T-cell (primary cell): ENCODE measurements at regions not wholly inside any gene's neighbourhood (a gene's known extent, or its start where the extent isn't known, plus 50 kb on each side); places are given as distances from the start of the nearest gene placed in this dataset.
A peak's percentile ranks its signal among the peaks of the same experiment; 100 is the strongest.

Experiments used
- ATAC-seq, 4 experiments: fragments of 200-7000 bp in 3 of 4; fragments of 150-1000 bp in 1 of 4; cut with Tn5 transposase; replicated peaks in 1 of 4; 1 replicate in 3 of 4; 2 replicates in 1 of 4; pipeline ENCODE4 v1.10.0; 2021; ENCODE audit warnings: moderate library complexity in 3 of 4, mild to moderate bottlenecking in 2 of 4, moderate number of reproducible peaks in 1 of 4
- CTCF ChIA-PET, 2 donors: fragments of 300-600 bp; sonication (Branson Sonifier 250); formaldehyde crosslinking; loops; one replicate each; lab custom pipeline; 2022; ENCODE audit warnings: antibody characterized with exemption in 2 of 2; lab: Charles Lee
- POLR2A ChIA-PET, 2 donors: fragments of 300-600 bp; sonication (Branson Sonifier 250); formaldehyde crosslinking; loops; one replicate each; lab custom pipeline; 2022; ENCODE audit warnings: antibody characterized with exemption in 2 of 2; lab: Charles Lee
- DNase-seq, 35 experiments: peaks; one replicate each; pipeline versions ENCODE4 v3.0.0 to v3.0.0-alpha.2; 2013 to 2023
- H3K27ac ChIP-seq: one replicate; pipeline ENCODE4 v1.5.1; 2013; ENCODE audit warnings: low read length
- H3K27me3 ChIP-seq, 2 experiments: replicated peaks in 1 of 2; 1 replicate in 1 of 2; 2 replicates in 1 of 2; pipeline versions ENCODE4 v1.6.1 to v1.7.0; 2013; ENCODE audit warnings: low read length in 1 of 2, mixed read lengths in 1 of 2; ENCODE audit not compliant: control insufficient read depth in 2 of 2, insufficient read depth in 2 of 2; ENCODE audit errors: extremely low read depth in 1 of 2
- H3K36me3 ChIP-seq, 2 donors: 1 replicate in 1 of 2; 2 replicates in 1 of 2; pipeline versions ENCODE4 v1.6.1 to v1.7.0; 2013; ENCODE audit warnings: low read length in 1 of 2; ENCODE audit not compliant: control insufficient read depth in 2 of 2, insufficient read depth in 1 of 2; ENCODE audit errors: extremely low read depth in 1 of 2
- H3K4me1 ChIP-seq, 2 experiments: 1 replicate in 1 of 2; 2 replicates in 1 of 2; pipeline versions ENCODE4 v1.6.1 to v1.7.0; 2013; ENCODE audit warnings: low read length in 2 of 2, mixed read lengths in 1 of 2; ENCODE audit not compliant: insufficient read depth in 2 of 2, control insufficient read depth in 1 of 2; ENCODE audit errors: extremely low read depth in 1 of 2
- H3K4me3 ChIP-seq, 2 donors: 1 replicate in 1 of 2; 2 replicates in 1 of 2; pipeline versions ENCODE4 v1.5.1 to v1.7.0; 2013; ENCODE audit warnings: mild to moderate bottlenecking in 2 of 2, low read length in 1 of 2, moderate library complexity in 1 of 2; ENCODE audit not compliant: control insufficient read depth in 1 of 2; ENCODE audit errors: extremely low read depth in 1 of 2
- H3K9me3 ChIP-seq: 2 replicates; pipeline ENCODE4 v1.7.0; 2013
- H3K27ac Mint-ChIP-seq, 2 donors: one replicate each; pipeline ENCODE4 v1.8.0; 2020 to 2021; ENCODE audit warnings: mild to moderate bottlenecking in 2 of 2, mixed read lengths in 2 of 2
- H3K27me3 Mint-ChIP-seq, 2 donors: one replicate each; pipeline ENCODE4 v1.8.0; 2021 to 2022; ENCODE audit warnings: mixed read lengths in 2 of 2
- H3K36me3 Mint-ChIP-seq: one replicate; pipeline ENCODE4 v1.8.0; 2021; ENCODE audit warnings: mixed read lengths
- H3K4me1 Mint-ChIP-seq, 3 donors: one replicate each; pipeline ENCODE4 v1.8.0; 2020 to 2022; ENCODE audit warnings: mixed read lengths in 3 of 3, mild to moderate bottlenecking in 1 of 3
- H3K4me3 Mint-ChIP-seq, 3 donors: one replicate each; pipeline ENCODE4 v1.8.0; 2020 to 2022; ENCODE audit warnings: mild to moderate bottlenecking in 3 of 3, mixed read lengths in 3 of 3, moderate library complexity in 3 of 3
- H3K9me3 Mint-ChIP-seq, 3 donors: one replicate each; pipeline ENCODE4 v1.8.0; 2020 to 2022; ENCODE audit warnings: mixed read lengths in 3 of 3
- WGBS: methylation state at CpG from one replicate; pipeline ENCODE4 v1.1.5; 2013; ENCODE audit warnings: missing lambda C conversion rate; ENCODE audit not compliant: insufficient coverage; 5-methylcytosine and 5-hydroxymethylcytosine counted together

DNA sequence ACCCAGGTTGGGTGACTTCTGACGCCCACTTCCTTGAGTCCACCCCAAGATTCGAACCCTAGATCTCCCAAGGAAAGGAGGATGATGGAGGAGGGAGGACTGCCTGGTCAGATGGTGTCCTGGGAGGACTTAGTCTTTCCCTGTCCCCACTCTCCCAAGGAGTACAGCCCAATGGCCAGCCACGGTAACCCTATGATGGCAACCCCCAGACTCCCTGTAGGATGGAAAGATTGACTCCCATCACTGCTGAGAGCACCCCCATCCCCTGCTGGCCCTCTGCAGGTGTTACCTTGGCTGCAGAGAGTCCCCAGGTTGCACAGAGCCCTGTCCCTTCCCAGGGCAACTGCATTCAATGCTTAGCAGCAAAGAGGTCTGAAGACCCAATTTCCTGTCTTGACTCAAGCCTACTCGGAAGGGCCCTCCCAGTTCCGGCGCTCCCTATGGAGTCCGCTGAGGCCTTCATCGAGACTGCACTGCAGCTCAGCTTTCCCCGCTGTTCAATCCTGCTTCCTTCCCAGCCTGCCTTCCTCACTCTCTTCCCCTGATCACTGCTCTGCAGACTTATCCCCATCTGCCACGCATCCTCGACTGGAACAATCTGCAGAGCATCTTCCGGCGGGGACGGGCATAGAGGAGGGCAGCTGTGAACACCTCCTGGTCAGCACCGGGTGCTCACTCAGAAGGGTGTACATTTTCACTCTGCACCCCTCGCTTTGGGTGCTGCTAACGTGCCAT lies 50.8 kb upstream of the OCM2 start:
- peaks cover 0 to 21% of the 10 kb centered on the region in 2 experiments for H3K27me3 ChIP-seq
- ATAC-seq (no peak), DNase-seq (no peak)
- H3K4me1 Mint-ChIP-seq = no peaks in the 10 kb centered on the region
- WGBS = 98% methylated on average over 12 of the region's 17 CpGs
- H3K4me3 ChIP-seq = no peak overlapping the region
- H3K27me3 Mint-ChIP-seq = peaks cover 9 to 17% of the 10 kb centered on the region in 2 donors
- H3K9me3 Mint-ChIP-seq = no peaks in the 10 kb centered on the region
- H3K27ac Mint-ChIP-seq = no peak overlapping the region
- POLR2A ChIA-PET = no interaction called here
- H3K9me3 ChIP-seq = no peaks in the 10 kb centered on the region
- no peak overlapping the region for H3K27ac ChIP-seq
- H3K4me1 ChIP-seq = no peaks in the 10 kb centered on the region
- H3K36me3 ChIP-seq = no peaks in the 10 kb centered on the region
- CTCF ChIA-PET = no interaction called here
- no peak overlapping the region for H3K4me3 Mint-ChIP-seq
- H3K36me3 Mint-ChIP-seq = no peaks in the 10 kb centered on the region

DNA sequence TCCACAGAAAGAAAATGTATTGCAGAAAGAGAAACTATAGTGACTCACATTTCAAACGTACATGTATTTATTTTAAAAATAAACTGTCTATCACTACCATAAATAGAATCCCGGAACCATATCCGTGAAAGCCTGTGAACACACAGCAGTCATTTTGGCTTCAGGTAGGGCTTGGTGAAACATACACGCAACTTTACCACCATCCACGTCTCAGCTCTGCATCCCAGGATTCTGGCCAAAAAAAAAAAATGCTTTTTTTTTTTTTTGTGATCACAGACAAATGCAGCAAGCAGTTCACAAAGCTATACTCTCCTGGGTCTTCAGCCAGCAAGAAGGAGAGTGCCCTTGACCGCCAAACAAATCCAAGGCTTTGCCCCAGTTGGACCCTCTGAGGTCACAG lies 56.8 kb upstream of the OCM2 start:
- Mint-ChIP-seq H3K27ac (no peak overlapping the region), H3K4me3 (no peak overlapping the region), H3K9me3 (no peaks in the 10 kb centered on the region), H3K27me3 (peaks cover 3 to 5% of the 10 kb centered on the region in 2 donors), H3K36me3 (no peaks in the 10 kb centered on the region), H3K4me1 (peaks cover 6 to 8% (median 7%) of the 10 kb centered on the region in 3 donors)
- 85% methylated on average over 3 of the region's 6 CpGs for WGBS
- no peak for DNase-seq
- Histone ChIP-seq H3K36me3 (no peaks in the 10 kb centered on the region), H3K27ac (no peak overlapping the region), H3K9me3 (no peaks in the 10 kb centered on the region), H3K4me3 (no peak overlapping the region), H3K27me3 (peaks cover 0 to 12% of the 10 kb centered on the region in 2 experiments), H3K4me1 (peaks cover 0 to 6% of the 10 kb centered on the region in 2 experiments)
- CTCF ChIA-PET = no interaction called here
- POLR2A ChIA-PET = no interaction called here
- ATAC-seq = no peak

DNA sequence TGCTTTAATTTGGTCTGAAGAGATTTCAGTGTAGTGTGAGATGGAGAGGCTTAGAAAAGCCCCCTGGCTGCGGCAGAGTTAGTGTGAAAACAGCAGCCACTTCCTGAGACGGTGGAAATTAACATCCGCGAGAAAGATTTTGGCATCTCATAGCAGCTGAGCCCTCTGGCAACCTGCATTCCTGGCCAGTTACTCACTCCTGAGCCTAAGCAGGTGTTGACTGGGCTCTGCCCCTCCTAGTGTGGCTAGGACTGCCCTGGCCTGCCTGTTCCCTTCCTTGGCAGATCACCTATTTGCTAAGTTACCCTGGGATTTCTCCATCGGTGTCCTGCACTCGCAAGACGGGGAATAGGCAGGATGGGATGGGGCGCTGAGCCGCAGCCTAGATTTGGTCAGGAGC lies 57.6 kb upstream of the LMTK2 start:
- Mint-ChIP-seq H3K4me1 (peaks cover 6 to 8% (median 8%) of the 10 kb centered on the region in 3 donors), H3K4me3 (no peak overlapping the region), H3K27me3 (peaks cover 0 to 4% of the 10 kb centered on the region in 2 donors), H3K27ac (no peak overlapping the region), H3K36me3 (no peaks in the 10 kb centered on the region), H3K9me3 (no peaks in the 10 kb centered on the region)
- Histone ChIP-seq H3K27ac (no peak overlapping the region), H3K27me3 (peaks cover 0 to 16% of the 10 kb centered on the region in 2 experiments), H3K4me1 (peaks cover 0 to 6% of the 10 kb centered on the region in 2 experiments), H3K4me3 (no peak overlapping the region), H3K9me3 (no peaks in the 10 kb centered on the region), H3K36me3 (no peaks in the 10 kb centered on the region)
- 72% methylated on average over 9 of the region's 9 CpGs for WGBS
- DNase-seq (no peak), ATAC-seq (no peak)
- ChIA-PET CTCF (no interaction called here), POLR2A (no interaction called here)

DNA sequence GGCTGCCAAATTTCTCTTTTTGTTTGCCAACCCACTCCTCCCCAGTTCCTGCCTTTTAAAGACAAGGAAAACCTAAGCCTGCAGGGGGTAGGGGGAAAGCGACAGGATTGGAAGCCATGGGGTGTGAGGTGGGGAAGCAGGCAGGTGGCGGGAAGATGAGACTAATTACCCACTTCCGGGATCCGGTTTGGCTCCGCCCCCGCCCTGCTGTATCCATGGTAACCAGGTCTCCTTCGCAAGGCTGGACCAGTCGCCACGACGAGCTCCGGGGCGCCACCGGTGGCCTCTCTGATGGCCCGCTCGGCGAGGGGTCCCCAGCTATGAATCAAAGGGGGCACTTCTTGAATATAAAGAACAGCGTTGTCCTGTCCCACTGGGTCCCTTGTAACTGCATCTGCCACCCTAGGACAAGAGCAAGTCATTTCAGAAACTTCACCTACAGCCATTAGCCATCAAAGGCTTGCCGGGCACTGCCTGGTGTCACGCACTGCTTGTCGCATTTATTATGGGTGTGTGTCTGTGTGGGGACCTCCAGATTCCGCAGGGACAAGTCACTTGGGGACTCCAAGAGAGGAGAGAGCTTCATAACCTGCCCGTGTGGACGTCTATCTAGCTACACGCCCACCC lies 55.4 kb upstream of the LMTK2 start:
- Histone ChIP-seq H3K36me3 (no peaks in the 10 kb centered on the region), H3K4me3 (peak overlapping the region in 1 of 2 donors; percentile 15), H3K9me3 (no peaks in the 10 kb centered on the region), H3K4me1 (peaks cover 0 to 6% of the 10 kb centered on the region in 2 experiments), H3K27ac (no peak overlapping the region), H3K27me3 (peaks cover 0 to 21% of the 10 kb centered on the region in 2 experiments)
- no peak overlapping the region for H3K27ac Mint-ChIP-seq
- ATAC-seq (peak; percentile 57 to 66 (median 60)), DNase-seq (peak; percentile 1 to 56 (median 32))
- no peaks in the 10 kb centered on the region for H3K36me3 Mint-ChIP-seq
- peak overlapping the region in 1 of 3 donors; percentile 46 for H3K4me3 Mint-ChIP-seq
- CTCF ChIA-PET = interaction anchor here in 1 of 2 donors (0.6 kb wide), 1 partner anchor 123 kb away, joined by 7 read pairs; no protein-coding TSS in a partner anchor
- 11% methylated on average over 17 of the region's 24 CpGs for WGBS
- H3K27me3 Mint-ChIP-seq = peaks cover 3 to 8% of the 10 kb centered on the region in 2 donors
- POLR2A ChIA-PET = no interaction called here
- peaks cover 6 to 8% (median 8%) of the 10 kb centered on the region in 3 donors for H3K4me1 Mint-ChIP-seq
- no peaks in the 10 kb centered on the region for H3K9me3 Mint-ChIP-seq

DNA sequence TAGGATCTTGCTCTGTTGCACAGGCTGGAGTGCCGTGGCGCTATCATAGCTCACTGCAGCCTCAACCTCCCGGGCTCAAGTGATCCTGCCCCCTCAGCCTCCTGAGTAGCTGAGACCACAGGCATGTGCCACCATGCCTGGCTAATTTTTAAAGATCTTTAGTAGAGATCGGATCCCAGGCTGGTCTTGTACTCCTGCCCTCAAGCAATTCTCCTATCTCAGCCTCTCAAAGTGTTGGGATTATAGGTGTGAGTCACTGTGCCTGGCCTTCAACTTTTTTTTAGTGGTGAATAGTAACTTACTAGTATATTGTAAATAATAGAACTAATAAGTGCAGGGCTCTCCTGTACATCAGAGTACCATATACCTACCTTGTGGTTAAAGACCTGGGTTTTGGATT lies 52.1 kb upstream of the LMTK2 start:
- CTCF ChIA-PET = no interaction called here
- peaks cover 6 to 8% (median 8%) of the 10 kb centered on the region in 3 donors for H3K4me1 Mint-ChIP-seq
- Histone ChIP-seq H3K4me3 (no peak overlapping the region), H3K4me1 (peaks cover 0 to 6% of the 10 kb centered on the region in 2 experiments), H3K27ac (no peak overlapping the region), H3K36me3 (no peaks in the 10 kb centered on the region), H3K27me3 (peaks cover 0 to 28% of the 10 kb centered on the region in 2 experiments), H3K9me3 (no peaks in the 10 kb centered on the region)
- peaks cover 7 to 27% of the 10 kb centered on the region in 2 donors for H3K27me3 Mint-ChIP-seq
- H3K27ac Mint-ChIP-seq = no peak overlapping the region
- DNase-seq = no peak
- H3K4me3 Mint-ChIP-seq = no peak overlapping the region
- no peak for ATAC-seq
- H3K9me3 Mint-ChIP-seq = no peaks in the 10 kb centered on the region
- WGBS = no CpG with 5 or more reads among the region's 4 CpGs
- no peaks in the 10 kb centered on the region for H3K36me3 Mint-ChIP-seq
- POLR2A ChIA-PET = interaction anchor here in 1 of 2 donors (0.6 to 0.7 kb wide), 2 partner anchors 110 to 787 kb away, joined by 3 to 5 read pairs; no protein-coding TSS in a partner anchor

DNA sequence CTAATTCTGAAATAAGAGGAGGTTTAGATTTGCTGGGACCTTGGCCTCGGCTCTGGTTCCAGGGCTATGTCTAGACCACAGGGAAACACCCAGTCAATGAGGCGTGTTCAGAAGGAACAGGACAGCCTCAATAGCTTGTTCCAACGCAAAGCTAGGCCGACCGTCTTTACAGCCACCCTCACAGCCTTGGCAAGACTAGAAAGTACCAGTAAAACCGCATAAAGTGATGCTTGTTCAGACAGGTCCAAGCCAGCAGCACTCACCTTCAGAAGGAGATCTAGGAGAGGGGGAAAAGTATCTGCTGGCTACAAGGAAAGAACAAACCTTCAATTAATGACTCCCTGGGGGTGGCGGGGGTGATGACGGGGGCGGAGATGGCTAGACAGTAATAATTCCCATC lies 50.1 kb upstream of the LMTK2 start:
- Mint-ChIP-seq H3K9me3 (no peaks in the 10 kb centered on the region), H3K4me1 (peaks cover 0 to 4% (median 1%) of the 10 kb centered on the region in 3 donors), H3K27ac (no peak overlapping the region), H3K36me3 (no peaks in the 10 kb centered on the region), H3K4me3 (no peak overlapping the region), H3K27me3 (peaks cover 7 to 24% of the 10 kb centered on the region in 2 donors)
- ChIA-PET CTCF (no interaction called here), POLR2A (no interaction called here)
- no peak overlapping the region for H3K4me3 ChIP-seq
- no peaks in the 10 kb centered on the region for H3K9me3 ChIP-seq
- peaks cover 0 to 24% of the 10 kb centered on the region in 2 experiments for H3K27me3 ChIP-seq
- no peaks in the 10 kb centered on the region for H3K36me3 ChIP-seq
- H3K4me1 ChIP-seq = no peaks in the 10 kb centered on the region
- ATAC-seq = no peak
- WGBS = 79% methylated on average over 5 of the region's 9 CpGs
- no peak overlapping the region for H3K27ac ChIP-seq
- DNase-seq = no peak
